Upper lobe of left lung (tissue), 6 donors: ENCODE measurements at regions not wholly inside any gene's neighbourhood (a gene's known extent, or its start where the extent isn't known, plus 50 kb on each side); places are given as distances from the start of the nearest gene placed in this dataset.

Experiments used
- ATAC-seq, 2 donors: fragments of 200-7000 bp; cut with Tn5 transposase; one replicate each; pipeline ENCODE4 v1.9.1; 2022; ENCODE audit warnings: mild to moderate bottlenecking in 2 of 2, moderate library complexity in 2 of 2; ENCODE audit not compliant: low FRiP score in 2 of 2
- DNase-seq, 2 donors: peaks; one replicate each; pipeline ENCODE4 v3.0.0-alpha.2; 2019 to 2020
- H3K27ac ChIP-seq, 4 donors: fragments of 200-600 bp; sonication (generic); one replicate each; pipeline ENCODE4 v1.5.1; 2016 to 2019
- H3K27me3 ChIP-seq, 4 donors: fragments of 200-600 bp; sonication (generic); one replicate each; pipeline ENCODE4 v1.5.1; 2017 to 2019
- H3K36me3 ChIP-seq, 4 donors: fragments of 200-600 bp; sonication (generic); one replicate each; pipeline ENCODE4 v1.5.1; 2016 to 2019
- H3K4me1 ChIP-seq, 4 donors: fragments of 200-600 bp; sonication (generic); one replicate each; pipeline ENCODE4 v1.5.1; 2018 to 2019
- H3K4me3 ChIP-seq, 4 donors: fragments of 200-600 bp; sonication (generic); one replicate each; pipeline ENCODE4 v1.5.1; 2017 to 2019; ENCODE audit warnings: mild to moderate bottlenecking in 2 of 4, moderate library complexity in 1 of 4
- H3K9me3 ChIP-seq, 4 donors: fragments of 200-600 bp; sonication (generic); one replicate each; pipeline ENCODE4 v1.5.1; 2018 to 2019
- EP300 ChIP-seq, 4 donors: sonication (generic); formaldehyde crosslinking; IDR thresholded peaks; one replicate each; pipeline ENCODE4 v1.5.1; 2017; ENCODE audit warnings: antibody characterized with exemption in 4 of 4, control low read depth in 2 of 4
- POLR2A ChIP-seq, 4 donors: fragments of 450-650 bp; IDR thresholded peaks; one replicate each; pipeline ENCODE4 v1.5.1; 2016 to 2017; ENCODE audit warnings: antibody characterized with exemption in 4 of 4, mild to moderate bottlenecking in 2 of 4
- POLR2AphosphoS5 ChIP-seq, 2 donors: sonication (generic); formaldehyde crosslinking; IDR thresholded peaks; one replicate each; pipeline ENCODE4 v1.5.1; 2017; ENCODE audit warnings: antibody characterized with exemption in 2 of 2
- WGBS, 2 donors: methylation state at CpG; one replicate each; pipeline ENCODE4 v1.1.5; 2017 to 2018; 5-methylcytosine and 5-hydroxymethylcytosine counted together
- TF ChIP-seq, protein P1 (sequence below), 6 experiments: fragments of 450-650 bp in 4 of 6; fragments of 200-600 bp in 2 of 6; sonication (generic) in 2 of 6; IDR thresholded peaks; one replicate each; pipeline ENCODE4 v1.5.1; 2016 to 2019; ENCODE audit warnings: antibody characterized with exemption in 6 of 6
- donor health status: DM: no; HTN: no; CAD: no; lungs with moderate emphysema.
- donor health status: DM: no; HTN: yes; CAD: no; lungs with severe emphysema.

DNA sequence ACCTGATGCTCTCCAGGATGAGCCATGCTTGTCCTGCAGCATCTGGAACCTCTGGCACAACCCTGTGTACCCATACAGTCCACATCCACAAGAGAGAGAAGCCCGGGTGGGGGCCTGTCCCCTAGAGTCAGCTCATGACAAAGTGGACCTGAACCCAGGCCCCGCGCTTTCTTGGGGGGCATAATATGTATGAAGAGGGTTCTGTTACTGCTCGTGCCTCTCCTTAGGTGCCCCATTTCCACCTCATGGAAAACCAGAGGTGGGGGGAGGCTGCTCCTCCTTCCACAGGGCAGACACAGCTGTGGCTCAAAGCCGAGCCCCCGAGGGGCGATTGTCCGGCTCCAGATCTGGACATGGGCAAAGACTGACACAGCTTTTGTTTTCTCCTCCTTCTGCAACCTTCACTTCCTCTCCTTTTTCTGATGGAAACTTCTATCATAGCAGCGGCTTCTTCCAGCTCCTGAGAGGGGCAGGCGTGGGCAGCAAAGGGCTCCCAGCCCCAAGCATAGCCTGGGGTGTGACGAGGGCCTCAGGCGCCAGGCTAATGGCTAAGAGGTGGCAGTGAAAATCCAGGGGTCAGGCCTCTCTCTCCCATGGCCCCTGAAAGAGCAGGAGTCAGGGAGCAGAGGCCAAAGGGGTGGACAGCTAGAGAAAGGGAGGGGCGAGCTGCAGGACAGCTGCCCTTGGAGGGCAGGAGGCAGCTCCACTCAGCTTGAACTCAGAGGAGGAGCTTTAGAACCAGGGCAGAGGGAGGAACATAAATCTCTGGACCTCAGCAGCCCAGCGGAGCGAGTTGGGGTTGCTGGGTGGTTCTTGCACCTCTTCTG lies 155.5 kb downstream of the ZFP36L2 start:
- H3K4me3 ChIP-seq, result no peak overlapping the region
- peaks cover 45 to 50% (median 47%) of the 10 kb centered on the region in 4 donors for H3K4me1 ChIP-seq
- TF ChIP-seq, protein P1, sequence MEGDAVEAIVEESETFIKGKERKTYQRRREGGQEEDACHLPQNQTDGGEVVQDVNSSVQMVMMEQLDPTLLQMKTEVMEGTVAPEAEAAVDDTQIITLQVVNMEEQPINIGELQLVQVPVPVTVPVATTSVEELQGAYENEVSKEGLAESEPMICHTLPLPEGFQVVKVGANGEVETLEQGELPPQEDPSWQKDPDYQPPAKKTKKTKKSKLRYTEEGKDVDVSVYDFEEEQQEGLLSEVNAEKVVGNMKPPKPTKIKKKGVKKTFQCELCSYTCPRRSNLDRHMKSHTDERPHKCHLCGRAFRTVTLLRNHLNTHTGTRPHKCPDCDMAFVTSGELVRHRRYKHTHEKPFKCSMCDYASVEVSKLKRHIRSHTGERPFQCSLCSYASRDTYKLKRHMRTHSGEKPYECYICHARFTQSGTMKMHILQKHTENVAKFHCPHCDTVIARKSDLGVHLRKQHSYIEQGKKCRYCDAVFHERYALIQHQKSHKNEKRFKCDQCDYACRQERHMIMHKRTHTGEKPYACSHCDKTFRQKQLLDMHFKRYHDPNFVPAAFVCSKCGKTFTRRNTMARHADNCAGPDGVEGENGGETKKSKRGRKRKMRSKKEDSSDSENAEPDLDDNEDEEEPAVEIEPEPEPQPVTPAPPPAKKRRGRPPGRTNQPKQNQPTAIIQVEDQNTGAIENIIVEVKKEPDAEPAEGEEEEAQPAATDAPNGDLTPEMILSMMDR (IDR thresholded peaks at IDR 0.05), result no peak
- TF ChIP-seq EP300 (IDR thresholded peaks at IDR 0.05) (no peak), POLR2A (IDR thresholded peaks at IDR 0.05) (no peak), POLR2AphosphoS5 (IDR thresholded peaks at IDR 0.05) (no peak)
- WGBS, 2 donors, result 87 to 89% methylated on average over 13 to 15 of the region's 15 CpGs
- H3K36me3 ChIP-seq, result no peaks in the 10 kb centered on the region
- no peaks in the 10 kb centered on the region for H3K9me3 ChIP-seq
- H3K27me3 ChIP-seq, result no peaks in the 10 kb centered on the region
- no peak for DNase-seq
- H3K27ac ChIP-seq, result peak overlapping the region; percentile 45 to 72 (median 66)
- peak in 1 of 2 donors; percentile 31 for ATAC-seq

- H3K4me3 ChIP-seq, result no peak overlapping the region
- no peak for TF ChIP-seq EP300 (IDR thresholded peaks at IDR 0.05)
- TF ChIP-seq, protein P1 (IDR thresholded peaks at IDR 0.05), result no peak
- no peak for TF ChIP-seq POLR2A (IDR thresholded peaks at IDR 0.05)
- peak in 1 of 2 donors; percentile 52 for TF ChIP-seq POLR2AphosphoS5 (IDR thresholded peaks at IDR 0.05)
- no peaks in the 10 kb centered on the region for H3K9me3 ChIP-seq
- peaks cover 39 to 43% (median 40%) of the 10 kb centered on the region in 4 donors for H3K4me1 ChIP-seq
- ATAC-seq (no peak), DNase-seq (peak in 1 of 2 donors; percentile 63)
- WGBS, 2 donors, result 40 to 50% methylated on average over 3 of the region's 3 CpGs
- H3K27me3 ChIP-seq, result no peaks in the 10 kb centered on the region
- H3K27ac ChIP-seq, result peak overlapping the region in 3 of 4 donors; percentile 45 to 72 (median 67)
- H3K36me3 ChIP-seq, result no peaks in the 10 kb centered on the region
Measured at GRCh38 chr2:43070030-43070429, 156.4 kb downstream of the ZFP36L2 start.

DNA sequence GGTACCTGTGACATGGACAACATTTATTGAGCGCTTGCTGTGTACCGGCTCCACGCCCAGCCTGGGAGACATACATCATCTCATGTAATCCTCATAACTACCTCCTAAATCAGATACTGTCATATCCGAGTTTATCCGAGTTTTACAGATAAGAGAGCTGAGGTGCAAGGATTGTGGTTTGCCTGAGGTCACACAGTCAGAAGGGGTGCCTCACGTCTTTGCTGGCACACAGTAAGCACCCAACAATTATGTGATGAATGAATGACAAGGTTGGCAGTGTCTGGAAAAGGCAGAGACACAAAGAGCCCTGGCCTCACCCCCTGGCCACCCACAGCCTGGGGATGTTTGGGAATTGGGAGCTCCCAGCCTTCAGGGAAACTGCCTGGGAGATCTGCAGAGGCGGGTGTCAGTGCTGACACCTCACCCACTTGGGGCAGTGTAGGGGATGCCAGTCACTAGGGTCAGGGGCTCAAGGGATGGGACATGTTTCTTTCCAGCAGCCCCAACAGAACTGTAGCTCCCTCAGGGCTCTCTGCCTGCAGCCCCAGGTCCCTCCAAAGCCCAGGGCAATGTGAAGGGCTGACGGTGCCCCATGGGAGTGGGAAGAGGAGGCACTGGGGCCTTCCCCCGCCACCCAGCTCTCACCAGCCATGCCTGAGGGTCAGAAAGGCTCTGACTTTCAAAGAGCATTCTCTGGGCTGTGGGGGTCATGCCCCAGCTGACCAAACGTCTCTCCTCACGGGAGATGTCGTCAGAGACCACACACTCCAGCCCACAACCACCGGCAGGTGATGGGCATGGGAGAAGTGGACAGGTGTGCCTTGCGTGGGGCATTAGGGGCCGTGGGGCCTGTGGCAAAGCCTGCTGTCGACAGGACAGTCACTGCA lies 157.5 kb downstream of the ZFP36L2 start:
- TF ChIP-seq, protein P1 (IDR thresholded peaks at IDR 0.05), result no peak
- TF ChIP-seq EP300 (IDR thresholded peaks at IDR 0.05) (no peak), POLR2A (IDR thresholded peaks at IDR 0.05) (no peak), POLR2AphosphoS5 (IDR thresholded peaks at IDR 0.05) (no peak)
- H3K4me3 ChIP-seq, result no peak overlapping the region
- no peak for ATAC-seq
- H3K36me3 ChIP-seq, result no peaks in the 10 kb centered on the region
- H3K4me1 ChIP-seq, result peaks cover 28 to 32% (median 29%) of the 10 kb centered on the region in 4 donors
- no peak for DNase-seq
- WGBS, 2 donors, result 86 to 90% methylated on average over 16 of the region's 16 CpGs
- no peaks in the 10 kb centered on the region for H3K27me3 ChIP-seq
- H3K9me3 ChIP-seq, result no peaks in the 10 kb centered on the region
- H3K27ac ChIP-seq, result no peak overlapping the region

DNA sequence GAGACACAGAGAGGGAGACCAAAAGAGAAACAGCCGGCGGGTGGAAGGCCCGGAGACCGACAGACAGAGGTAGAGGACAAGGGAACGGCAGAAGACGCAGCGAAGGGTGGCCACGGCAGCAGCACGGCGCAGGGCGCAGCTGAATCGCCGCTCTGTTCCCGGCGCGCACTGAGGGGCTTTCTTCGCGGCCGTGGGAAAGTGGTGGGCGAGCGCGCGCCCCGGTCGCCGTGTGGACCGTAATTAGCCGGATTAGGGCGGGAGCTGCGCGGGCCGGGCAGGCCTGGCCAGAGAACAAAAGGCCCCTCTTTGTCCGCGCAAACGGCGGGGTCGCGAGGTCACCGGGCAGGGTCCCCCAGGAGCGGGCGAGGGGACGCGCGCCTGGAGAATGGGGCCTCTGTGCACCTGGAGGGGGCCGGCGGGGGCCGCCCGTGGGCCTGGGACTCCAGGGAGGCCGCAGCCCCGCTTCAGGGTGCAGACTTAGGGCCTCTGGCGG lies 158.3 kb downstream of the ZFP36L2 start:
- H3K4me1 ChIP-seq, result peaks cover 20 to 24% (median 21%) of the 10 kb centered on the region in 4 donors
- ATAC-seq (no peak), DNase-seq (peak in 1 of 2 donors; percentile 80)
- H3K27me3 ChIP-seq, result no peaks in the 10 kb centered on the region
- WGBS, 2 donors, result 86 to 88% methylated on average over 43 to 51 of the region's 51 CpGs
- H3K9me3 ChIP-seq, result no peaks in the 10 kb centered on the region
- no peaks in the 10 kb centered on the region for H3K36me3 ChIP-seq
- no peak overlapping the region for H3K27ac ChIP-seq
- no peak overlapping the region for H3K4me3 ChIP-seq
- TF ChIP-seq POLR2A (IDR thresholded peaks at IDR 0.05) (no peak), EP300 (IDR thresholded peaks at IDR 0.05) (no peak), POLR2AphosphoS5 (IDR thresholded peaks at IDR 0.05) (no peak)
- TF ChIP-seq, protein P1 (IDR thresholded peaks at IDR 0.05), result no peak
